ENCODE measurements at regions not wholly inside any gene's neighbourhood (a gene's known extent, or its start where the extent isn't known, plus 50 kb on each side); places are given as distances from the start of the nearest gene placed in this dataset.

DNA sequence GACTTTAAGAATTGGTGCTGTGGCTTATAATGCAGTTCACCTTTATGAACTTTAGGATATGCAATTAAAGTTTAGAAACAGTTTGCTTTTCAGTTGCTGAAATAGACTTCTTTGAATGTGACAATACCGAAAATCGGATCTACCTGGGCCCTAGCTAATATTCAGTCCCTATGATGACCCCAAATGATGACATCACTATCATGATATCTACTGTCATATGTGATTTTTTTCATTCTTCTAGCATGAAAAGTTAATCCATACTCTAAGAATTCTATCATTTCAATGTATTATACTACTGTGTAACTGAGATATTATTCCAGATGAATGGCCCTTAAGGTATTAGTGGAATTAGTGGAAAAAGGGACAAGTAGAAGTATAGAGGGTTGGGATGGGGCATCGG is 487.2 kb upstream of the TUSC1 start:
- TF ChIP-seq, protein P1, sequence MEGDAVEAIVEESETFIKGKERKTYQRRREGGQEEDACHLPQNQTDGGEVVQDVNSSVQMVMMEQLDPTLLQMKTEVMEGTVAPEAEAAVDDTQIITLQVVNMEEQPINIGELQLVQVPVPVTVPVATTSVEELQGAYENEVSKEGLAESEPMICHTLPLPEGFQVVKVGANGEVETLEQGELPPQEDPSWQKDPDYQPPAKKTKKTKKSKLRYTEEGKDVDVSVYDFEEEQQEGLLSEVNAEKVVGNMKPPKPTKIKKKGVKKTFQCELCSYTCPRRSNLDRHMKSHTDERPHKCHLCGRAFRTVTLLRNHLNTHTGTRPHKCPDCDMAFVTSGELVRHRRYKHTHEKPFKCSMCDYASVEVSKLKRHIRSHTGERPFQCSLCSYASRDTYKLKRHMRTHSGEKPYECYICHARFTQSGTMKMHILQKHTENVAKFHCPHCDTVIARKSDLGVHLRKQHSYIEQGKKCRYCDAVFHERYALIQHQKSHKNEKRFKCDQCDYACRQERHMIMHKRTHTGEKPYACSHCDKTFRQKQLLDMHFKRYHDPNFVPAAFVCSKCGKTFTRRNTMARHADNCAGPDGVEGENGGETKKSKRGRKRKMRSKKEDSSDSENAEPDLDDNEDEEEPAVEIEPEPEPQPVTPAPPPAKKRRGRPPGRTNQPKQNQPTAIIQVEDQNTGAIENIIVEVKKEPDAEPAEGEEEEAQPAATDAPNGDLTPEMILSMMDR (IDR thresholded peaks at IDR 0.05; ENCODE audit: low read depth, low read length), result no peak
- TF ChIP-seq POLR2A (IDR thresholded peaks at IDR 0.05; ENCODE audit: extremely low read depth, insufficient read length), result no peak
